ENCODE measurements at regions not wholly inside any gene's neighbourhood (a gene's known extent, or its start where the extent isn't known, plus 50 kb on each side); places are given as distances from the start of the nearest gene placed in this dataset.

- Histone ChIP-seq H3F3A (ENCODE audit: insufficient read depth, low read length, poor library complexity, severe bottlenecking) (no peaks in the 10 kb centered on the region), H3K9me2 (ENCODE audit: insufficient read depth, low read length) (no peaks in the 10 kb centered on the region), H4K20me1 (ENCODE audit: insufficient read depth) (no peaks in the 10 kb centered on the region), H3K4me3 (ENCODE audit: low read length) (no peak overlapping the region), H3K27me3 (ENCODE audit: insufficient read depth, low read depth, low read length) (no peaks in the 10 kb centered on the region), H2AFZ (ENCODE audit: low read depth, low read length) (no peak overlapping the region), H3K9ac (ENCODE audit: low read length) (no peak overlapping the region), H3K9me3 (ENCODE audit: low read length) (no peaks in the 10 kb centered on the region), H3K27ac (ENCODE audit: low read length) (no peak overlapping the region), H3K36me3 (ENCODE audit: insufficient read depth, low read length) (no peaks in the 10 kb centered on the region), H3K79me2 (replicated peaks; ENCODE audit: insufficient read depth, low read length) (no peaks in the 10 kb centered on the region), H3K4me2 (ENCODE audit: low read length) (no peak overlapping the region)
- TF ChIP-seq MXI1 (conservative IDR thresholded peaks at IDR 0.05; ENCODE audit: poor library complexity, severe bottlenecking) (no peak), REST (IDR thresholded peaks at IDR 0.05; ENCODE audit: borderline replicate concordance) (no peak), EZH2 (IDR thresholded peaks at IDR 0.05; ENCODE audit: borderline replicate concordance, insufficient read depth, low read length, poor library complexity, severe bottlenecking) (no peak), CTCF (IDR thresholded peaks at IDR 0.05; ENCODE audit: poor library complexity, severe bottlenecking) (no peak), EP300 (conservative IDR thresholded peaks at IDR 0.05; ENCODE audit: poor library complexity, severe bottlenecking) (no peak), SMC3 (conservative IDR thresholded peaks at IDR 0.05; ENCODE audit: poor library complexity) (no peak), POLR2AphosphoS5 (IDR thresholded peaks at IDR 0.05) (no peak), RAD21 (conservative IDR thresholded peaks at IDR 0.05) (no peak), TAF1 (IDR thresholded peaks at IDR 0.05; ENCODE audit: low read depth) (no peak)
Observed at GRCh38 chr15:38038659-38039442, 104.4 kb downstream of the TMCO5A start.

GRCh38 chr15:38040615-38041014, 106.2 kb downstream of the TMCO5A start:
- Histone ChIP-seq H3K79me2 (replicated peaks; ENCODE audit: insufficient read depth, low read length) (no peaks in the 10 kb centered on the region), H4K20me1 (ENCODE audit: insufficient read depth) (no peaks in the 10 kb centered on the region), H3K4me2 (ENCODE audit: low read length) (no peak overlapping the region), H3K9ac (ENCODE audit: low read length) (no peak overlapping the region), H3K9me3 (ENCODE audit: low read length) (no peaks in the 10 kb centered on the region), H3K27ac (ENCODE audit: low read length) (no peak overlapping the region), H3K27me3 (ENCODE audit: insufficient read depth, low read depth, low read length) (no peaks in the 10 kb centered on the region), H3F3A (ENCODE audit: insufficient read depth, low read length, poor library complexity, severe bottlenecking) (no peaks in the 10 kb centered on the region), H3K36me3 (ENCODE audit: insufficient read depth, low read length) (no peaks in the 10 kb centered on the region), H2AFZ (ENCODE audit: low read depth, low read length) (no peak overlapping the region), H3K9me2 (ENCODE audit: insufficient read depth, low read length) (no peaks in the 10 kb centered on the region), H3K4me3 (ENCODE audit: low read length) (no peak overlapping the region)
- no peak for TF ChIP-seq EP300 (conservative IDR thresholded peaks at IDR 0.05; ENCODE audit: poor library complexity, severe bottlenecking)
- no peak for TF ChIP-seq TAF1 (IDR thresholded peaks at IDR 0.05; ENCODE audit: low read depth)
- no peak for TF ChIP-seq SMC3 (conservative IDR thresholded peaks at IDR 0.05; ENCODE audit: poor library complexity)
- no peak for TF ChIP-seq POLR2AphosphoS5 (IDR thresholded peaks at IDR 0.05)
- no peak for TF ChIP-seq RAD21 (conservative IDR thresholded peaks at IDR 0.05)
- TF ChIP-seq MXI1 (conservative IDR thresholded peaks at IDR 0.05; ENCODE audit: poor library complexity, severe bottlenecking): no peak
- no peak for TF ChIP-seq EZH2 (IDR thresholded peaks at IDR 0.05; ENCODE audit: borderline replicate concordance, insufficient read depth, low read length, poor library complexity, severe bottlenecking)
- no peak for TF ChIP-seq REST (IDR thresholded peaks at IDR 0.05; ENCODE audit: borderline replicate concordance)
- no peak for TF ChIP-seq CTCF (IDR thresholded peaks at IDR 0.05; ENCODE audit: poor library complexity, severe bottlenecking)

Measured in neural cell (in vitro differentiated cells).